Breast epithelium (tissue), 4 donors: ENCODE measurements at regions not wholly inside any gene's neighbourhood (a gene's known extent, or its start where the extent isn't known, plus 50 kb on each side); places are given as distances from the start of the nearest gene placed in this dataset.
"Not testable (repeated sequence)": the region's sequence is repeated elsewhere in the genome, so short reads cannot be mapped to it uniquely, and the experiment has no call there.

ENCODE experiments used
- DNase-seq, 2 donors: peaks; one replicate each; pipeline ENCODE4 v3.0.0-alpha.2; 2019; ENCODE audit warnings: low spot score in 2 of 2
- H3K27ac ChIP-seq, 2 donors: fragments of 200-600 bp; sonication (generic) in 1 of 2; one replicate each; pipeline ENCODE4 v1.5.1; 2016 to 2019; ENCODE audit warnings: mild to moderate bottlenecking in 1 of 2
- H3K27me3 ChIP-seq, 2 donors: fragments of 200-600 bp; sonication (generic) in 1 of 2; one replicate each; pipeline versions ENCODE4 v1.5.1 to v1.6.0; 2017 to 2019; ENCODE audit warnings: control low read depth in 1 of 2, mild to moderate bottlenecking in 1 of 2
- H3K36me3 ChIP-seq: fragments of 200-600 bp; one replicate; pipeline ENCODE4 v1.5.1; 2019
- H3K4me1 ChIP-seq, 2 donors: fragments of 200-600 bp; sonication (generic); one replicate each; pipeline ENCODE4 v1.5.1; 2016 to 2019; ENCODE audit warnings: control low read depth in 1 of 2
- H3K4me3 ChIP-seq, 3 donors: fragments of 200-600 bp; sonication (generic); 1 replicate in 2 of 3; 2 replicates in 1 of 3; pipeline ENCODE4 v1.5.1; 2016 to 2019; ENCODE audit warnings: mild to moderate bottlenecking in 3 of 3, moderate library complexity in 2 of 3
- H3K9me3 ChIP-seq, 2 donors: fragments of 200-600 bp; sonication (generic) in 1 of 2; one replicate each; pipeline ENCODE4 v1.5.1; 2016 to 2019; ENCODE audit warnings: control low read depth in 1 of 2
- CTCF ChIP-seq, 3 donors: fragments of 450-650 bp; IDR thresholded peaks; one replicate each; pipeline ENCODE4 v1.5.1; 2016 to 2017; ENCODE audit warnings: antibody characterized with exemption in 3 of 3, mild to moderate bottlenecking in 3 of 3, moderate library complexity in 3 of 3
- POLR2A ChIP-seq: fragments of 450-650 bp; IDR thresholded peaks from one replicate; pipeline ENCODE4 v1.6.1; 2016; ENCODE audit warnings: antibody characterized with exemption, mild to moderate bottlenecking, moderate library complexity
- POLR2AphosphoS5 ChIP-seq, 3 donors: sonication (generic); formaldehyde crosslinking; IDR thresholded peaks; one replicate each; pipeline ENCODE4 v1.6.1; 2017; ENCODE audit warnings: antibody characterized with exemption in 3 of 3
- intact Hi-C: fragments of 100-400 bp; cut with DNase I; formaldehyde crosslinking; loops from one replicate; pipeline ENCODE4 v1.15.1; 2023; ENCODE audit warnings: low total_unique reads

GRCh38 chr15:62278534-62278933 lies 113.4 kb upstream of the C2CD4B start:
- TF ChIP-seq POLR2A (no peak), POLR2AphosphoS5 (IDR thresholded peaks at IDR 0.05) (no peak), CTCF (IDR thresholded peaks at IDR 0.05) (no peak)

GRCh38 chr15:62279041-62279440 lies 114.0 kb upstream of the C2CD4B start:
- Histone ChIP-seq H3K36me3 (no peaks in the 10 kb centered on the region), H3K9me3 (no peaks in the 10 kb centered on the region), H3K27ac (no peak overlapping the region), H3K4me1 (no peaks in the 10 kb centered on the region), H3K4me3 (no peak overlapping the region), H3K27me3 (no peaks in the 10 kb centered on the region)
- intact Hi-C loops, result no loop called here
- no peak for TF ChIP-seq POLR2A
- no peak for TF ChIP-seq CTCF (IDR thresholded peaks at IDR 0.05)
- no peak for TF ChIP-seq POLR2AphosphoS5 (IDR thresholded peaks at IDR 0.05)
- DNase-seq, result no peak

More at GRCh38 chr15:62278534-62278933, 113.4 kb upstream of the C2CD4B start:
- H3K27ac ChIP-seq, result no peak overlapping the region
- H3K9me3 ChIP-seq, result no peaks in the 10 kb centered on the region
- no peak for DNase-seq
- intact Hi-C loops, result no loop called here
- no peaks in the 10 kb centered on the region for H3K36me3 ChIP-seq
- H3K4me3 ChIP-seq, result no peak overlapping the region
- H3K4me1 ChIP-seq, result no peaks in the 10 kb centered on the region
- H3K27me3 ChIP-seq, result no peaks in the 10 kb centered on the region

- no peaks in the 10 kb centered on the region for H3K36me3 ChIP-seq
Measured at GRCh38 chr15:62280625-62281024, 115.5 kb upstream of the C2CD4B start.

GRCh38 chr15:62281801-62282200 lies 116.7 kb upstream of the C2CD4B start:
- H3K27me3 ChIP-seq, intact Hi-C loops, H3K4me3 ChIP-seq, H3K4me1 ChIP-seq, DNase-seq, H3K27ac ChIP-seq, H3K36me3 ChIP-seq, H3K9me3 ChIP-seq: not testable (repeated sequence)

More at GRCh38 chr15:62280625-62281024, 115.5 kb upstream of the C2CD4B start:
- TF ChIP-seq CTCF (IDR thresholded peaks at IDR 0.05) (no peak), POLR2A (no peak), POLR2AphosphoS5 (IDR thresholded peaks at IDR 0.05) (no peak)
- DNase-seq, result no peak
- Histone ChIP-seq H3K4me1 (no peaks in the 10 kb centered on the region), H3K9me3 (no peaks in the 10 kb centered on the region), H3K27ac (no peak overlapping the region), H3K4me3 (no peak overlapping the region), H3K27me3 (no peaks in the 10 kb centered on the region)
- intact Hi-C loops, result no loop called here

- Histone ChIP-seq H3K27me3 (peaks cover 0 to 5% of the 10 kb centered on the region in 2 donors), H3K4me3 (no peak overlapping the region), H3K36me3 (no peaks in the 10 kb centered on the region), H3K9me3 (no peaks in the 10 kb centered on the region), H3K4me1 (no peaks in the 10 kb centered on the region), H3K27ac (no peak overlapping the region)
- TF ChIP-seq CTCF (IDR thresholded peaks at IDR 0.05), result no peak
- TF ChIP-seq POLR2AphosphoS5 (IDR thresholded peaks at IDR 0.05), result no peak
- no peak for TF ChIP-seq POLR2A
- intact Hi-C loops, result no loop called here
- DNase-seq, result no peak
Measured at GRCh38 chr15:62287066-62287857, 122.2 kb upstream of the C2CD4B start.
